Liver (tissue), 8 donors: ENCODE measurements at regions not wholly inside any gene's neighbourhood (a gene's known extent, or its start where the extent isn't known, plus 50 kb on each side); places are given as distances from the start of the nearest gene placed in this dataset.

Experiments used
- DNase-seq: peaks from one replicate; pipeline ENCODE4 v3.0.0-alpha.2; 2017; ENCODE audit warnings: low spot score
- H3K27ac ChIP-seq, 2 donors: one replicate each; pipeline ENCODE4 v1.7.0; 2013; ENCODE audit warnings: inconsistent platforms in 2 of 2, low read length in 2 of 2, control low read depth in 1 of 2, low read depth in 1 of 2, mild to moderate bottlenecking in 1 of 2
- H3K27me3 ChIP-seq, 4 donors: one replicate each; pipeline versions ENCODE4 v1.6.1 to v1.7.0; 2013; ENCODE audit warnings: low read length in 3 of 4, inconsistent platforms in 1 of 4, mild to moderate bottlenecking in 1 of 4, moderate library complexity in 1 of 4; ENCODE audit not compliant: control insufficient read depth in 4 of 4, insufficient read depth in 4 of 4
- H3K36me3 ChIP-seq, 4 donors: one replicate each; pipeline versions ENCODE4 v1.6.1 to v1.7.0; 2013; ENCODE audit warnings: low read length in 3 of 4, mild to moderate bottlenecking in 3 of 4, low read depth in 1 of 4, moderate library complexity in 1 of 4; ENCODE audit not compliant: control insufficient read depth in 4 of 4, insufficient read depth in 3 of 4
- H3K4me1 ChIP-seq, 4 donors: one replicate each; pipeline versions ENCODE4 v1.6.1 to v1.7.0; 2013; ENCODE audit warnings: low read length in 3 of 4, mild to moderate bottlenecking in 3 of 4, moderate library complexity in 1 of 4; ENCODE audit not compliant: control insufficient read depth in 4 of 4, insufficient read depth in 4 of 4
- H3K4me3 ChIP-seq, 3 donors: one replicate each; pipeline versions ENCODE4 v1.6.1 to v1.7.0; 2013; ENCODE audit warnings: low read length in 3 of 3, control low read depth in 1 of 3, low read depth in 1 of 3, mild to moderate bottlenecking in 1 of 3
- H3K9ac ChIP-seq, 2 donors: one replicate each; pipeline ENCODE4 v1.7.0; 2013; ENCODE audit warnings: low read length in 2 of 2, mild to moderate bottlenecking in 2 of 2, moderate library complexity in 2 of 2, control low read depth in 1 of 2, low read depth in 1 of 2
- H3K9me3 ChIP-seq, 4 donors: one replicate each; pipeline versions ENCODE4 v1.6.1 to v1.7.0; 2013; ENCODE audit warnings: low read length in 3 of 4; ENCODE audit not compliant: control insufficient read depth in 4 of 4
- EGR1 ChIP-seq, 2 donors: IDR thresholded peaks; 2 replicates each; pipeline ENCODE4 v1.6.1; 2016 to 2018; ENCODE audit warnings: antibody characterized with exemption in 2 of 2, low read depth in 2 of 2
- FOXA1 ChIP-seq: IDR thresholded peaks from 2 replicates; pipeline ENCODE4 v1.6.1; 2016; ENCODE audit warnings: antibody characterized with exemption
- FOXA2 ChIP-seq: IDR thresholded peaks from 2 replicates; pipeline ENCODE4 v1.6.1; 2016; ENCODE audit warnings: antibody characterized with exemption
- GABPA ChIP-seq, 2 donors: IDR thresholded peaks in 1 of 2; conservative IDR thresholded peaks in 1 of 2; 2 replicates each; pipeline ENCODE4 v1.6.1; 2016; ENCODE audit warnings: antibody characterized with exemption in 2 of 2, mild to moderate bottlenecking in 1 of 2, moderate library complexity in 1 of 2
- HNF4A ChIP-seq, 2 donors: conservative IDR thresholded peaks; 2 replicates each; pipeline ENCODE4 v1.6.1; 2016; ENCODE audit warnings: antibody characterized with exemption in 2 of 2, mild to moderate bottlenecking in 2 of 2
- HNF4G ChIP-seq: IDR thresholded peaks from 2 replicates; pipeline ENCODE4 v1.6.1; 2016; ENCODE audit warnings: antibody characterized with exemption
- NR2F2 ChIP-seq: IDR thresholded peaks from 2 replicates; pipeline ENCODE4 v1.6.1; 2016; ENCODE audit warnings: antibody characterized with exemption
- RAD21 ChIP-seq, 2 donors: IDR thresholded peaks; 2 replicates each; pipeline ENCODE4 v1.6.1; 2016; ENCODE audit warnings: antibody characterized with exemption in 2 of 2, mild to moderate bottlenecking in 2 of 2
- RXRA ChIP-seq, 2 donors: IDR thresholded peaks; 2 replicates each; pipeline ENCODE4 v1.6.1; 2017 to 2018; ENCODE audit warnings: antibody characterized with exemption in 2 of 2, mild to moderate bottlenecking in 1 of 2
- SP1 ChIP-seq: IDR thresholded peaks from 2 replicates; pipeline ENCODE4 v1.6.1; 2018; ENCODE audit warnings: antibody characterized with exemption, mild to moderate bottlenecking
- TAF1 ChIP-seq: conservative IDR thresholded peaks from 2 replicates; pipeline ENCODE4 v1.6.1; 2016; ENCODE audit warnings: antibody characterized with exemption, mild to moderate bottlenecking
- YY1 ChIP-seq: IDR thresholded peaks from 2 replicates; pipeline ENCODE4 v1.6.1; 2016; ENCODE audit warnings: antibody characterized with exemption, mild to moderate bottlenecking
- WGBS: extraction: QIAGEN DNeasy Blood & Tissue Kit; methylation state at CpG from one replicate; pipeline ENCODE4 v1.1.7; 2013; 5-methylcytosine and 5-hydroxymethylcytosine counted together
- TF ChIP-seq, protein P1 (sequence below): IDR thresholded peaks from 2 replicates; pipeline ENCODE4 v1.6.1; 2016; ENCODE audit warnings: antibody characterized with exemption
- TF ChIP-seq, protein P2 (sequence below): fragments of 150-350 bp; IDR thresholded peaks from 2 replicates; pipeline ENCODE4 v1.5.1; 2017; ENCODE audit warnings: improper control_type of control experiment, low read depth, low read length; ENCODE audit not compliant: missing input control
- TF ChIP-seq, protein P3 (sequence below): IDR thresholded peaks from 2 replicates; pipeline ENCODE4 v1.6.1; 2016; ENCODE audit warnings: antibody characterized with exemption, mild to moderate bottlenecking
- donor health status: healthy.
- donor health status: healthy.
- donor health status: healthy.
- donor health status: healthy.
- donor health status: healthy.

DNA sequence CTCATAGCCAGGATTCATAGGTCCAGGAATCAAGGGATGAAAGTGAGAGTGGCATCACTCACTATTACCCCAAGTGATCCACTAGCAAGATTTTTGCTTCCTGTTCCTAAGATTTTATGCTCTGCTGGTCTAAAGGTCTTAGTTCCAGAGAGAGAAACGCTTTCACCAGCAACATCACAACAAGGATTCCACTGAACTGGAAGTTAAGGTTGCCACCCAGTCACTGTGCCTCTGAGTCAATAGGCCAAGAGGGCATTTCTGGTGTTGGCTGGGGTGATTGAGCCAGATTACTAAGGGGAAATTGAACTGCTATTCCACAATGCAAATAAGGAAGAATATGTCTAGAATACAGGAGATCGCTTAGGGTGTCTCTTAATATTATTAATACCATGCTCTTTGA is 142.5 kb upstream of the ARID2 start:
- H3K4me3 ChIP-seq = no peak overlapping the region
- H3K9ac ChIP-seq = no peak overlapping the region
- H3K27me3 ChIP-seq = no peaks in the 10 kb centered on the region
- no peak overlapping the region for H3K27ac ChIP-seq
- TF ChIP-seq GABPA (IDR thresholded peaks at IDR 0.05 in 1 of 2, conservative IDR thresholded peaks at IDR 0.05 in 1 of 2) (no peak), NR2F2 (no peak), RXRA (IDR thresholded peaks at IDR 0.05) (peak; percentile 23 to 48), FOXA1 (no peak), TAF1 (no peak), FOXA2 (peak; percentile 39), YY1 (no peak), SP1 (no peak), HNF4A (conservative IDR thresholded peaks at IDR 0.05) (peak; percentile 68 to 71)
- TF ChIP-seq, protein P1, sequence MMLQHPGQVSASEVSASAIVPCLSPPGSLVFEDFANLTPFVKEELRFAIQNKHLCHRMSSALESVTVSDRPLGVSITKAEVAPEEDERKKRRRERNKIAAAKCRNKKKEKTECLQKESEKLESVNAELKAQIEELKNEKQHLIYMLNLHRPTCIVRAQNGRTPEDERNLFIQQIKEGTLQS = no peak
- TF ChIP-seq, protein P2, sequence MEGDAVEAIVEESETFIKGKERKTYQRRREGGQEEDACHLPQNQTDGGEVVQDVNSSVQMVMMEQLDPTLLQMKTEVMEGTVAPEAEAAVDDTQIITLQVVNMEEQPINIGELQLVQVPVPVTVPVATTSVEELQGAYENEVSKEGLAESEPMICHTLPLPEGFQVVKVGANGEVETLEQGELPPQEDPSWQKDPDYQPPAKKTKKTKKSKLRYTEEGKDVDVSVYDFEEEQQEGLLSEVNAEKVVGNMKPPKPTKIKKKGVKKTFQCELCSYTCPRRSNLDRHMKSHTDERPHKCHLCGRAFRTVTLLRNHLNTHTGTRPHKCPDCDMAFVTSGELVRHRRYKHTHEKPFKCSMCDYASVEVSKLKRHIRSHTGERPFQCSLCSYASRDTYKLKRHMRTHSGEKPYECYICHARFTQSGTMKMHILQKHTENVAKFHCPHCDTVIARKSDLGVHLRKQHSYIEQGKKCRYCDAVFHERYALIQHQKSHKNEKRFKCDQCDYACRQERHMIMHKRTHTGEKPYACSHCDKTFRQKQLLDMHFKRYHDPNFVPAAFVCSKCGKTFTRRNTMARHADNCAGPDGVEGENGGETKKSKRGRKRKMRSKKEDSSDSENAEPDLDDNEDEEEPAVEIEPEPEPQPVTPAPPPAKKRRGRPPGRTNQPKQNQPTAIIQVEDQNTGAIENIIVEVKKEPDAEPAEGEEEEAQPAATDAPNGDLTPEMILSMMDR = no peak
- TF ChIP-seq, protein P3, sequence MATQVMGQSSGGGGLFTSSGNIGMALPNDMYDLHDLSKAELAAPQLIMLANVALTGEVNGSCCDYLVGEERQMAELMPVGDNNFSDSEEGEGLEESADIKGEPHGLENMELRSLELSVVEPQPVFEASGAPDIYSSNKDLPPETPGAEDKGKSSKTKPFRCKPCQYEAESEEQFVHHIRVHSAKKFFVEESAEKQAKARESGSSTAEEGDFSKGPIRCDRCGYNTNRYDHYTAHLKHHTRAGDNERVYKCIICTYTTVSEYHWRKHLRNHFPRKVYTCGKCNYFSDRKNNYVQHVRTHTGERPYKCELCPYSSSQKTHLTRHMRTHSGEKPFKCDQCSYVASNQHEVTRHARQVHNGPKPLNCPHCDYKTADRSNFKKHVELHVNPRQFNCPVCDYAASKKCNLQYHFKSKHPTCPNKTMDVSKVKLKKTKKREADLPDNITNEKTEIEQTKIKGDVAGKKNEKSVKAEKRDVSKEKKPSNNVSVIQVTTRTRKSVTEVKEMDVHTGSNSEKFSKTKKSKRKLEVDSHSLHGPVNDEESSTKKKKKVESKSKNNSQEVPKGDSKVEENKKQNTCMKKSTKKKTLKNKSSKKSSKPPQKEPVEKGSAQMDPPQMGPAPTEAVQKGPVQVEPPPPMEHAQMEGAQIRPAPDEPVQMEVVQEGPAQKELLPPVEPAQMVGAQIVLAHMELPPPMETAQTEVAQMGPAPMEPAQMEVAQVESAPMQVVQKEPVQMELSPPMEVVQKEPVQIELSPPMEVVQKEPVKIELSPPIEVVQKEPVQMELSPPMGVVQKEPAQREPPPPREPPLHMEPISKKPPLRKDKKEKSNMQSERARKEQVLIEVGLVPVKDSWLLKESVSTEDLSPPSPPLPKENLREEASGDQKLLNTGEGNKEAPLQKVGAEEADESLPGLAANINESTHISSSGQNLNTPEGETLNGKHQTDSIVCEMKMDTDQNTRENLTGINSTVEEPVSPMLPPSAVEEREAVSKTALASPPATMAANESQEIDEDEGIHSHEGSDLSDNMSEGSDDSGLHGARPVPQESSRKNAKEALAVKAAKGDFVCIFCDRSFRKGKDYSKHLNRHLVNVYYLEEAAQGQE = no peak
- DNase-seq = no peak
- no peaks in the 10 kb centered on the region for H3K36me3 ChIP-seq
- H3K9me3 ChIP-seq = no peaks in the 10 kb centered on the region
- WGBS = 38% methylated on average over 2 of the region's 2 CpGs
- peaks cover 0 to 13% (median 4%) of the 10 kb centered on the region in 4 donors for H3K4me1 ChIP-seq

DNA sequence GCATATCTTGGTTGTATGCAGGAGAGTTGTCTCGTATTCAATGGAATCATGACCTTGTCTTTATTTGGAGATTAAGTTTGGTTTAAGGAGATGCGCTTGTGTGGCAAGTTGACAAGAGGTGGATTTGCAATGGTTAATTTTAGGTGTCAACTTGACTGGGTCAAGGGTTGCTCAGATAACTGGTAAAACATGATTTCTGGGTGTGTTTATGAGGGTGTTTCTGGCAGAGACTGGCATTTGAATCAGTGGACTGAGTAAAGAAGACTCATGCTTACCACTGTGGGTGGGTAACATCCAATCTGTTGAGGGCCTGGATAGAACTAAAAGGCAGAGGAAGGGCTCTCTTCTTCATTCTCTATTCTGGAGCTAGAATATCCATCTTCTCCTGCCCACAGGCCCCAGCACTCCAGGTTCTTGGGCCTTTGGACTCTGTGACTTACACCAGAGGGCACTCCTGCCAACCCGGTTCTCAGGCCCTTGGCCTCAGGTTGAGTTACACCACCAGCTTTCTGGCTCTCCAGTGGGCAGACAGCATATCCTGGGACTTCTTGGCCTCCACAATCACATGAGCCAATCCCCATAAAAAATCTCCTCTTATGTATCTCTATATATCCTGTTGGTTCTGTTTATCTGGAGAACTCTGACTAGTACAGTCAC is 141.5 kb upstream of the ARID2 start:
- Histone ChIP-seq H3K27ac (no peak overlapping the region), H3K36me3 (no peaks in the 10 kb centered on the region), H3K4me3 (no peak overlapping the region), H3K4me1 (peaks cover 0 to 13% (median 4%) of the 10 kb centered on the region in 4 donors), H3K9ac (no peak overlapping the region), H3K9me3 (no peaks in the 10 kb centered on the region), H3K27me3 (no peaks in the 10 kb centered on the region)
- peak; percentile 62 to 73 for TF ChIP-seq RAD21 (IDR thresholded peaks at IDR 0.05)
- TF ChIP-seq, protein P1 = no peak
- peak; percentile 74 to 90 for TF ChIP-seq HNF4A (conservative IDR thresholded peaks at IDR 0.05)
- peak; percentile 81 for TF ChIP-seq HNF4G
- no peak for TF ChIP-seq TAF1
- no peak for TF ChIP-seq GABPA (IDR thresholded peaks at IDR 0.05 in 1 of 2, conservative IDR thresholded peaks at IDR 0.05 in 1 of 2)
- peak; percentile 34 to 69 for TF ChIP-seq RXRA (IDR thresholded peaks at IDR 0.05)
- TF ChIP-seq EGR1 (IDR thresholded peaks at IDR 0.05; ENCODE audit: low read depth in 2 of 2) = no peak
- TF ChIP-seq FOXA1 = no peak
- 70% methylated on average over 3 of the region's 3 CpGs for WGBS
- DNase-seq = no peak
